G401 (cell line): ENCODE measurements at regions not wholly inside any gene's neighbourhood (a gene's known extent, or its start where the extent isn't known, plus 50 kb on each side); places are given as distances from the start of the nearest gene placed in this dataset.
"Not testable (repeated sequence)": the region's sequence is repeated elsewhere in the genome, so short reads cannot be mapped to it uniquely, and the experiment has no call there.

Experiments
- DNase-seq: peaks from one replicate; pipeline ENCODE4 v3.0.0-alpha.2; 2015; ENCODE audit warnings: low spot score
- in situ Hi-C: cut with HindIII; loops from 2 replicates; pipeline ENCODE4 v1.10.0; 2016; ENCODE audit warnings: low sequenced_read_pairs, mixed read lengths

DNA sequence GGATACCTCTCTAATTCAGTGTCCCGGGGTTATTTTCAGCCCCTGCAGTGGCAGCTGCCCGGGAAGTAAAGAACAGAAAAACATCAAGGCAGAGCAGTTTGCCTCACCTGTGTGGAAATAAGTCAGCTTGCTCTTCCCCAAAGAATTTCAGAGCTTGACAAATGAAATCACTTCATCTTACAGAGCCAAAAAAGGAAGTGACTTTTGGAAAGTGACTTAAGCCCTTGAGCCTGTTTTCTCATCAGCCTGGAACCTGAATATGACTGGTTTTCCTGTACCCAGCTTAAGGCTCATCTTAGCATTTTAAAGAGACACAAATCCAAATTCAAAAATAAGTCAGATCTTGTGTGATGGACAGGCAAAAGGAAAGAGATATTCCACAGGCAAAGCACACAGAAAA is 211.6 kb downstream of the RCHY1 start:
- DNase-seq, result no peak
- in situ Hi-C loops, result no loop called here

- no peak for DNase-seq
- in situ Hi-C loops, result no loop called here
Observed at GRCh38 chr4:75289914-75290582, 224.2 kb downstream of the RCHY1 start.

- in situ Hi-C loops, result no loop called here
Observed at GRCh38 chr4:75287738-75288517, 226.3 kb downstream of the RCHY1 start.

DNA sequence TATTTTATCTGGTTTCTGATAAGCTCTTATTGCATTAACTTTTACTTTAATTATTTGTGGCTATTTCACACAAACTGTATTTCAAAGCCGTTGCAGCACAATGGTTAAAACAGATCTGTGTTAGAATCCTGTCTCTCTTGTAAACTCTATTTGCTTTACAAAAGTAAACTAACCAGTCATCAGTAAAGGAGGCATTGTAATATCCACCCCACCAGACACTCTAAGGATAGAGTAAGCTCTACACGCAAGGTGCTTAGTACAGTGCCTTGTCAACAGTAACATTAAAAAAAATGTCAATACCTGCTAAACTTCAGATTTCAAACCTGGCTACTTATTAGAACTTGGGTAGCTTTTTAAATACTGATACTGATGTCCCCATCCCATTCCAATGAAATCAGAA is 228.4 kb downstream of the RCHY1 start:
- no peak for DNase-seq
- in situ Hi-C loops, result no loop called here

More at GRCh38 chr4:75287738-75288517, 226.3 kb downstream of the RCHY1 start:
- DNase-seq, result no peak

GRCh38 chr4:75284831-75285230 is 229.4 kb downstream of the RCHY1 start:
- in situ Hi-C loops, result no loop called here
- DNase-seq, result no peak

- DNase-seq, in situ Hi-C loops: not testable (repeated sequence)
Observed at GRCh38 chr4:75280461-75280860, 233.7 kb downstream of the RCHY1 start.

- in situ Hi-C loops, result no loop called here
- DNase-seq, result no peak
Observed at GRCh38 chr4:75259306-75259705, 254.9 kb downstream of the RCHY1 start.

DNA sequence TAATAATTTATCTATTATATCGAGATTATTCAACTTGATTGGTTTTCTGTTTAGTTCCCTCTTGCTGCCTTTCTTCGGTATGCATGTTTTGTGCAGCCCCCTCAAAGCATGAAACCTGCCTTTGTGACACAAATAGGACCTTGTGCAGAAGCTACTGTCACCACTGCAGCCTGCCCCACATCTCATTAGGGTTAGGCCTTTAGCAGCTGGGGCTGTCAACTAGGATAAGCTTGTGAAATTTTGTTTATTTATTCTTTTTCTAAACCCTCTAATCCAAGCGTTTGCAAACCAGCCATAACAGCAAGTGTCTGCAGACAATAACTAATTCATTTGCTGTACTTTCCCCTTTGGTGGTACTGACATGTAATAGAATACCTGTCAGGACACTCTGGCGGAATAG is 258.9 kb downstream of the RCHY1 start:
- in situ Hi-C loops, result no loop called here
- no peak for DNase-seq

DNA sequence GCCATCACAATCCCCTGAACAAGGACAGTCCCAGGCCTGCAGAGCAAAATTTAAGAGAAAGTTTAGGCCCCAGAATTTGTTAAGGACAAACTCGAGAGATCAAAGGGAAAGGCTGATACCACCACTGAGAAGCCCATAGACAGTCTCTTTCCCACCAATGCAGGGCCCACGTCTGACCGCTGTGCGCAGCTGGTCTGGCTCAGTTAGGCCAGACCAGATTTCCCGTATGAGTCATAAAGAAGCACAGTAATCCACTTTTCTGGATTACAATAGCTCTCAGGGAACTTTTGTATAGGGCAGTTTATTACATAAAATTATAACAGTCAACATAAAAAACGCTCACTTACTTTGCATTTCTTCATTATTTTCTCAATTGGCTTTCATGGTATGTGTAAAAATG is 259.5 kb downstream of the RCHY1 start:
- in situ Hi-C loops, result no loop called here
- no peak for DNase-seq

GRCh38 chr4:75253094-75253493 is 261.1 kb downstream of the RCHY1 start:
- DNase-seq, result not testable (repeated sequence)

DNA sequence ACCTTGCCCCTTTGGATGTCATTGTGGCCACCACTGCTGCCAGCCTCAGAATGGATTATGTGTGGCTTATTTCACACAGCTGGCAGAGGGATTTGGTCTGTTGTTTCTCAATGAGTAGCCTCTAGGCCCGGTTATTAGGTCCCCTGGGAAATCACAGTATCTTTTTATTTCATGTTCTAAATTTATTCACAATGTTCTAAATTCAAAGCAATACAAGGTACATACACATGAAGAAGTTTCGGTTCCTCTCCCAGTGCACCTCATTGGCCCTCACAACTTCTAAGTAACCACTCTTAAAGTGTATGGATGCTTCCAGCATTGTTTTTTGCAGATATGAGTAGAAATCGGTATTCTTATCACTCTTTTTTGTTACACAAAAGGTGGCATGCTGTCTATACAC is 262.7 kb downstream of the RCHY1 start:
- DNase-seq, result no peak
- in situ Hi-C loops, result no loop called here

More at GRCh38 chr4:75253094-75253493, 261.1 kb downstream of the RCHY1 start:
- in situ Hi-C loops, result not testable (repeated sequence)

DNA sequence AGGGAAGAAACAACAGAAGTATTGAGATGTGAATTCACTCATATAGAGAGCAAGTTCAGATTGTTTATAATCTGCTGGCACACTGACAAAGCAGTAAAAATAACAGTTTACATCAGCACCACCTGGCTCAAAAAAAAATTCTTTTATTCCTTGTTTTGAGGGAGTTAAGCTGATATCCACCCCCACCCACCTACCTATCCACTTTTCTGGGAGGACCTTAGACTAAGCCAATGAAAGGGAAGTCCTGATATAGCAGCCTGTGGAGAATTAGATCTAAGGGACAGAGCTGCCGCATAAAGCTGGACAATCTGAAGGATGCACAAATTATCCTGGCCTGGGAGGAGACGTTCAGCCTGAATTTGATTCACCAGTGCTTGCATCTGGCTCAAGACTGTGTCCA is 264.5 kb downstream of the RCHY1 start:
- in situ Hi-C loops, result no loop called here
- DNase-seq, result no peak

DNA sequence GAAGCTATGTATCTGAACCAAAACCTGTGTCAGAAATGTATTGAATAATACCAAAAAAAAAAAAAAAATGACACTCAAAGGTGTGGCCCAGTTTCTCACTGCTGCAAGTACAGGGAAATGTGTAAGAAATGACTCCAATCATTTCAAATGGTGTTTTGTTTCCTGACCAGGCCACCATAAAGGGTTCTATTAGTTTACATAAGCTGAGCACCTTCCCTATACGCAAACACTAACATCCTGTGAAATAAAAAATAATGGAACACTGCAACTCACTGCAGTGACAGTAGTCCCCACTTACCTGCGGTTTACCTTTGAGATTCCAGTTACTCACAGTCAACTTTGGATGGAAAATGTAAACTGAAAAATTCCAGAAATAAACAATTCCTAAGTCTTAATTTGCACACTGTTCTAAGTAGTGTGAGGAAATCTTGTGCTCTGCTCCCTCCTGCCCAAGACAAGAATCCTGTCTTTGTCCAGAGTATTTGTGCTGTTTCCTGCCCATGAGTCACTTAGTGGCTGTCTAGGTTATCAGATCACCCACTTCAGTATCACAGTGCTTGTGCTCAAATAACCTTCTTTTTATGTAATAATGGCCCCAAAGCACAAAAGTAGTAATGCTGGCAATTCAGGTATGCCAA is 265.3 kb downstream of the RCHY1 start:
- in situ Hi-C loops, result no loop called here
- DNase-seq, result no peak

GRCh38 chr4:75244325-75244724 is 269.9 kb downstream of the RCHY1 start:
- in situ Hi-C loops, result no loop called here
- no peak for DNase-seq

DNA sequence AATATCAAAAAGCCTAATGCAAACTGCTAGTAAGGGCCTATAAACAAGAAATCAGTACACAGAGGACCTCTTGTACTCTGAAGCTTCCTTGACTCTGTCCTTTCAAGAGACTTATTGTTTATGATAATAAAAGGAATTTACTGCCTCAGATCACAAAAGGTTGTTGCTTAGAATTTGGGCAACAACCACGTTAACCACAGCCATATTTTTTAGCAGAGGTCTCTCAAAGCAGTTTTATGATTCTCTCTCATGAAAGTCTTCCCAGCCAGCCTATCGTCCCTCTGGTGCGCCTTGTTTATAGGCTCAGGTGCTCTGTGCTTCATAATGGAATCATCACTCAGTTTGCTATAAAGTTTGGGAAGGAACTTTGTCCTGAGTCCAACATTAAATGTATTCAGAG is 270.6 kb downstream of the RCHY1 start:
- DNase-seq, result no peak
- in situ Hi-C loops, result no loop called here

GRCh38 chr4:75235359-75235951 is 278.7 kb downstream of the RCHY1 start:
- DNase-seq, result no peak
- in situ Hi-C loops, result no loop called here

- in situ Hi-C loops, result no loop called here
- DNase-seq, result no peak
Observed at GRCh38 chr4:75232546-75232945, 281.7 kb downstream of the RCHY1 start.

- no peak for DNase-seq
- in situ Hi-C loops, result no loop called here
Observed at GRCh38 chr4:75229806-75230570, 284.2 kb downstream of the RCHY1 start.

DNA sequence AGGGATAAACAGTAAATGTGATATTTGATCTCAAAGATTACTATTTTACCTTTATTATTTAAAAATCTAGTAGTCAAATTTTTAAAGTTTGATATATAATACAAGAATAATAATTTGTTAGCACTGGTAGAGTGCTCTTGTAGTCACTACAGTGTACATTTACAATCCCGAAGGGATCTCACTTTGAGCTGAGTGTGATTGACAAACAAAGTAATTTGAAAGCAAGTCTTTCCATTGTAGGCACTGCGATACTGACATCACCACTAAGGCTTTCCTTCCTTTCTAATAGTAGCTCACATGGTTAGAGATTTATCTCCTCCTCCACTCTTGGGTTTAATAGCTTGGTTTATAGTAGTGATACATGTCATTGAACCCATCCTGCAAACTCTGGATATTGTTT is 280.6 kb downstream of the PARM1 start:
- in situ Hi-C loops, result no loop called here
- DNase-seq, result no peak
